OCI-LY7 (cell line): ENCODE measurements at regions not wholly inside any gene's neighbourhood (a gene's known extent, or its start where the extent isn't known, plus 50 kb on each side); places are given as distances from the start of the nearest gene placed in this dataset.

ENCODE experiments used
- BruUV-seq: library from RNA; stranded (reverse); fragments of 400-500 nt; replicated peaks from 2 replicates; lab custom pipeline; 2021; lab: Mats Ljungman, UMichigan
- CTCF ChIA-PET: fragments of 300-600 bp; sonication (Branson Sonifier 250); formaldehyde crosslinking; loops from one replicate; lab custom pipeline; 2022; ENCODE audit warnings: antibody characterized with exemption; ENCODE audit not compliant: unreplicated experiment; lab: Charles Lee
- POLR2A ChIA-PET: fragments of 300-600 bp; sonication (Branson Sonifier 250); formaldehyde crosslinking; loops from one replicate; lab custom pipeline; 2022; ENCODE audit warnings: antibody characterized with exemption; lab: Charles Lee
- DNase-seq: peaks from one replicate; pipeline ENCODE4 v3.0.0-alpha.2; 2015; ENCODE audit warnings: low spot score
- H2AFZ ChIP-seq: fragments of 200-600 bp; sonication (generic), shearing (Covaris generic); 2 replicates; pipeline ENCODE4 v1.6.1; 2014; ENCODE audit warnings: mild to moderate bottlenecking, antibody characterized with exemption, low read length, moderate library complexity
- H3K27ac ChIP-seq: fragments of 200-600 bp; sonication (generic); 2 replicates; pipeline ENCODE4 v1.5.1; 2014; ENCODE audit warnings: mixed run types, low read depth, mild to moderate bottlenecking, moderate library complexity, low read length, inconsistent platforms; ENCODE audit not compliant: poor library complexity, severe bottlenecking
- H3K36me3 ChIP-seq: fragments of 200-600 bp; sonication (generic); 2 replicates; pipeline ENCODE4 v1.6.1; 2014; ENCODE audit warnings: mild to moderate bottlenecking, antibody characterized with exemption, low read length, moderate library complexity, mixed read lengths; ENCODE audit not compliant: insufficient read depth
- H3K4me1 ChIP-seq: fragments of 200-600 bp; sonication (generic); 2 replicates; pipeline ENCODE4 v1.5.1; 2014; ENCODE audit warnings: mild to moderate bottlenecking, low read length; ENCODE audit not compliant: insufficient read depth, poor library complexity, severe bottlenecking
- H3K4me2 ChIP-seq: fragments of 200-600 bp; sonication (generic); 2 replicates; pipeline ENCODE4 v1.6.1; 2014; ENCODE audit warnings: mild to moderate bottlenecking, low read length
- H3K4me3 ChIP-seq: fragments of 200-600 bp; sonication (generic); 2 replicates; pipeline ENCODE4 v1.5.1; 2014; ENCODE audit warnings: mild to moderate bottlenecking, low read depth, low read length; ENCODE audit not compliant: poor library complexity, severe bottlenecking
- H3K79me2 ChIP-seq: fragments of 200-600 bp; sonication (generic); 2 replicates; pipeline ENCODE4 v1.6.1; 2016; ENCODE audit warnings: low read depth, mild to moderate bottlenecking, low read length, moderate library complexity, mixed read lengths; ENCODE audit not compliant: insufficient read depth
- H3K9me2 ChIP-seq: fragments of 200-600 bp; sonication (generic); 2 replicates; pipeline ENCODE4 v1.6.1; 2016; ENCODE audit warnings: mild to moderate bottlenecking, low read length, mixed read lengths; ENCODE audit not compliant: insufficient read depth
- H3K9me3 ChIP-seq: fragments of 200-600 bp; sonication (generic); 2 replicates; pipeline ENCODE4 v1.6.1; 2014; ENCODE audit warnings: mild to moderate bottlenecking, mixed run types, low read length, mixed read lengths
- H4K20me1 ChIP-seq: fragments of 200-600 bp; sonication (generic); 2 replicates; pipeline ENCODE4 v1.6.1; 2014; ENCODE audit warnings: mild to moderate bottlenecking, antibody characterized with exemption, low read length, moderate library complexity, mixed read lengths; ENCODE audit not compliant: insufficient read depth
- CTCF ChIP-seq: fragments of 200-600 bp; sonication (generic); conservative IDR thresholded peaks from 2 replicates; pipeline ENCODE4 v1.5.1; 2014; ENCODE audit warnings: mild to moderate bottlenecking, antibody characterized with exemption, low read length, moderate library complexity, mixed read lengths
- EZH2phosphoT487 ChIP-seq: fragments of 200-600 bp; sonication (generic); IDR thresholded peaks from 2 replicates; pipeline ENCODE4 v1.6.1; 2018; ENCODE audit warnings: low read depth, borderline replicate concordance, mild to moderate bottlenecking, mixed run types, antibody characterized with exemption, low read length, moderate library complexity, mixed read lengths
- intact Hi-C: fragments of 100-400 bp; cut with micrococcal nuclease; formaldehyde crosslinking; loops from one replicate; pipeline ENCODE4 v1.10.0; 2022; ENCODE audit not compliant: unreplicated experiment

GRCh38 chr12:34208331-34209258, 186.3 kb downstream of the ALG10 start:
- Histone ChIP-seq H3K36me3 (no peaks in the 10 kb centered on the region), H3K9me3 (no peaks in the 10 kb centered on the region), H3K79me2 (no peaks in the 10 kb centered on the region), H2AFZ (no peak overlapping the region), H4K20me1 (no peaks in the 10 kb centered on the region), H3K4me1 (no peaks in the 10 kb centered on the region), H3K27ac (no peak overlapping the region), H3K4me3 (no peak overlapping the region), H3K9me2 (no peaks in the 10 kb centered on the region), H3K4me2 (no peak overlapping the region)
- no peak for DNase-seq
- CTCF ChIA-PET: no interaction called here
- TF ChIP-seq CTCF (no peak), EZH2phosphoT487 (no peak)
- intact Hi-C loops: no loop called here
- BruUV-seq: no TSS peak
- POLR2A ChIA-PET: no interaction called here

- TF ChIP-seq CTCF (no peak), EZH2phosphoT487 (no peak)
- CTCF ChIA-PET: no interaction called here
- no peaks in the 10 kb centered on the region for H3K4me1 ChIP-seq
- no peaks in the 10 kb centered on the region for H3K9me3 ChIP-seq
- H3K4me2 ChIP-seq: no peak overlapping the region
- H3K79me2 ChIP-seq: no peaks in the 10 kb centered on the region
- H3K27ac ChIP-seq: no peak overlapping the region
- POLR2A ChIA-PET: no interaction called here
- no peaks in the 10 kb centered on the region for H4K20me1 ChIP-seq
- no peaks in the 10 kb centered on the region for H3K9me2 ChIP-seq
- intact Hi-C loops: no loop called here
- BruUV-seq: no TSS peak
- H3K36me3 ChIP-seq: no peaks in the 10 kb centered on the region
- no peak for DNase-seq
- H3K4me3 ChIP-seq: no peak overlapping the region
- no peak overlapping the region for H2AFZ ChIP-seq
Observed at GRCh38 chr12:34209259-34209835, 187.1 kb downstream of the ALG10 start.

GRCh38 chr12:34210183-34210582, 187.9 kb downstream of the ALG10 start:
- Histone ChIP-seq H4K20me1 (no peaks in the 10 kb centered on the region), H3K9me2 (no peaks in the 10 kb centered on the region), H3K4me2 (no peak overlapping the region), H2AFZ (no peak overlapping the region), H3K36me3 (no peaks in the 10 kb centered on the region), H3K27ac (no peak overlapping the region), H3K4me3 (no peak overlapping the region), H3K79me2 (no peaks in the 10 kb centered on the region), H3K9me3 (no peaks in the 10 kb centered on the region), H3K4me1 (no peaks in the 10 kb centered on the region)
- ChIA-PET POLR2A (no interaction called here), CTCF (no interaction called here)
- BruUV-seq: no TSS peak
- intact Hi-C loops: loop anchor here (10.0 kb wide), 1 partner anchor 175 kb away; no protein-coding TSS in a partner anchor
- DNase-seq: no peak
- TF ChIP-seq EZH2phosphoT487: no peak
- no peak for TF ChIP-seq CTCF
